ENCODE measurements at regions not wholly inside any gene's neighbourhood (a gene's known extent, or its start where the extent isn't known, plus 50 kb on each side); places are given as distances from the start of the nearest gene placed in this dataset.

- FAIRE-seq (no peak), DNase-seq (ENCODE audit: low read depth) (peak; percentile 73)
- TF ChIP-seq CTCF (IDR thresholded peaks at IDR 0.05; ENCODE audit: insufficient read depth, low read length, severe bottlenecking), result peak; percentile 84
- Histone ChIP-seq H3K4me3 (ENCODE audit: low read depth, low read length) (no peak overlapping the region), H3K36me3 (ENCODE audit: control insufficient read depth, insufficient read depth, low read length) (no peaks in the 10 kb centered on the region), H3K27me3 (ENCODE audit: control insufficient read depth, insufficient read depth, low read length) (no peaks in the 10 kb centered on the region)
Measured at GRCh38 chr2:64330281-64331113, 123.5 kb upstream of the LGALSL start.

GRCh38 chr2:64331114-64331645 lies 122.8 kb upstream of the LGALSL start:
- FAIRE-seq, result no peak
- no peak for DNase-seq (ENCODE audit: low read depth)
- H3K4me3 ChIP-seq (ENCODE audit: low read depth, low read length), result no peak overlapping the region
- TF ChIP-seq CTCF (IDR thresholded peaks at IDR 0.05; ENCODE audit: insufficient read depth, low read length, severe bottlenecking), result no peak
- no peaks in the 10 kb centered on the region for H3K27me3 ChIP-seq (ENCODE audit: control insufficient read depth, insufficient read depth, low read length)
- no peaks in the 10 kb centered on the region for H3K36me3 ChIP-seq (ENCODE audit: control insufficient read depth, insufficient read depth, low read length)

GRCh38 chr2:64331849-64332699 lies 121.9 kb upstream of the LGALSL start:
- H3K36me3 ChIP-seq (ENCODE audit: control insufficient read depth, insufficient read depth, low read length), result no peaks in the 10 kb centered on the region
- no peaks in the 10 kb centered on the region for H3K27me3 ChIP-seq (ENCODE audit: control insufficient read depth, insufficient read depth, low read length)
- no peak overlapping the region for H3K4me3 ChIP-seq (ENCODE audit: low read depth, low read length)
- DNase-seq (ENCODE audit: low read depth), result no peak
- peak; percentile 60 for FAIRE-seq
- TF ChIP-seq CTCF (IDR thresholded peaks at IDR 0.05; ENCODE audit: insufficient read depth, low read length, severe bottlenecking), result no peak

- Histone ChIP-seq H3K36me3 (ENCODE audit: control insufficient read depth, insufficient read depth, low read length) (no peaks in the 10 kb centered on the region), H3K4me3 (ENCODE audit: low read depth, low read length) (no peak overlapping the region), H3K27me3 (ENCODE audit: control insufficient read depth, insufficient read depth, low read length) (no peaks in the 10 kb centered on the region)
- TF ChIP-seq CTCF (IDR thresholded peaks at IDR 0.05; ENCODE audit: insufficient read depth, low read length, severe bottlenecking), result no peak
- DNase-seq (ENCODE audit: low read depth) (peak; percentile 76), FAIRE-seq (no peak)
Measured at GRCh38 chr2:64336171-64336570, 117.8 kb upstream of the LGALSL start.

GRCh38 chr2:64337314-64337713 lies 116.6 kb upstream of the LGALSL start:
- Histone ChIP-seq H3K27me3 (ENCODE audit: control insufficient read depth, insufficient read depth, low read length) (no peaks in the 10 kb centered on the region), H3K4me3 (ENCODE audit: low read depth, low read length) (no peak overlapping the region), H3K36me3 (ENCODE audit: control insufficient read depth, insufficient read depth, low read length) (no peaks in the 10 kb centered on the region)
- DNase-seq (ENCODE audit: low read depth), result no peak
- TF ChIP-seq CTCF (IDR thresholded peaks at IDR 0.05; ENCODE audit: insufficient read depth, low read length, severe bottlenecking), result no peak
- FAIRE-seq, result no peak
